Duodenal mucosa (tissue), 2 donors: ENCODE measurements at regions not wholly inside any gene's neighbourhood (a gene's known extent, or its start where the extent isn't known, plus 50 kb on each side); places are given as distances from the start of the nearest gene placed in this dataset.

Source experiments
- H3K27ac ChIP-seq: one replicate; pipeline ENCODE4 v1.7.0; 2013; ENCODE audit warnings: low read depth, low read length
- H3K27me3 ChIP-seq, 2 donors: one replicate each; pipeline ENCODE4 v1.7.0; 2013; ENCODE audit warnings: low read length in 2 of 2, control low read depth in 1 of 2; ENCODE audit not compliant: insufficient read depth in 2 of 2, control insufficient read depth in 1 of 2
- H3K36me3 ChIP-seq, 2 donors: one replicate each; pipeline ENCODE4 v1.7.0; 2013; ENCODE audit warnings: low read length in 2 of 2, control low read depth in 1 of 2; ENCODE audit not compliant: insufficient read depth in 2 of 2, control insufficient read depth in 1 of 2
- H3K4me1 ChIP-seq, 2 donors: one replicate each; pipeline ENCODE4 v1.7.0; 2013; ENCODE audit warnings: low read length in 2 of 2, control low read depth in 1 of 2; ENCODE audit not compliant: insufficient read depth in 2 of 2, control insufficient read depth in 1 of 2
- H3K4me3 ChIP-seq, 2 donors: one replicate each; pipeline ENCODE4 v1.7.0; 2013; ENCODE audit warnings: low read length in 2 of 2, low read depth in 1 of 2
- H3K9ac ChIP-seq, 2 donors: one replicate each; pipeline ENCODE4 v1.7.0; 2013; ENCODE audit warnings: low read length in 2 of 2, low read depth in 1 of 2
- H3K9me3 ChIP-seq, 2 donors: one replicate each; pipeline ENCODE4 v1.7.0; 2013; ENCODE audit warnings: low read length in 2 of 2, control low read depth in 1 of 2; ENCODE audit not compliant: control insufficient read depth in 1 of 2

DNA sequence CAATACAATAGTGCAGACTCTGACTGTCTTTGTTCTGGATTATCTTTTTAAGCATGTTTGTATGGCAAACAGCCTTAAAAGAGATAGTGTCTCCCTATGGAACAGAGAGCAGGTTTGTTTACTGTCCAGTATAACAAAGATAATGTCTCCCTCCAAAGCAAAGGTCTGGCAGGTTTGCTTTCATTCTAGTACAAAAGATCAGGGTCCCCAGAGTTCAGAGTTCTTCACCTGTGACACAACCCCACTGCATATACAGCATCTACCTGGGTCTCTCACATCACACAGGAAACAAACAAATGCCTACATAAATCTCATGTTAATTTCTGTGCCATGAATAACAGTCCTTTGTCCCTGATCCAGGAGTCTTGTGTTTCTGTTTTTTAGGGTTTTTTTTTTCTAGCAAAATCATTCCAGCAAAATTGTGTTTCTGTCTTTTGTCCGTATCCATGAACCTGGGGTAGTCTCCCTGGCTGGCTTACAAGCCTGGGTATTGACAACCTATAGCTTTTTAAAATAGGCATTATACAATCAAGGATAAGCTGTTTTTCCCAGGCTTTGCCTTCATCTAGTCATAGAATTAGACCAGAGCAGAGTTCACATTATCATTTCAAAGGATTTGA lies 89.4 kb upstream of the PTBP2 start:
- Histone ChIP-seq H3K9me3 (no peaks in the 10 kb centered on the region), H3K27me3 (no peaks in the 10 kb centered on the region), H3K4me3 (no peak overlapping the region), H3K4me1 (no peaks in the 10 kb centered on the region), H3K9ac (no peak overlapping the region), H3K36me3 (no peaks in the 10 kb centered on the region), H3K27ac (no peak overlapping the region)

DNA sequence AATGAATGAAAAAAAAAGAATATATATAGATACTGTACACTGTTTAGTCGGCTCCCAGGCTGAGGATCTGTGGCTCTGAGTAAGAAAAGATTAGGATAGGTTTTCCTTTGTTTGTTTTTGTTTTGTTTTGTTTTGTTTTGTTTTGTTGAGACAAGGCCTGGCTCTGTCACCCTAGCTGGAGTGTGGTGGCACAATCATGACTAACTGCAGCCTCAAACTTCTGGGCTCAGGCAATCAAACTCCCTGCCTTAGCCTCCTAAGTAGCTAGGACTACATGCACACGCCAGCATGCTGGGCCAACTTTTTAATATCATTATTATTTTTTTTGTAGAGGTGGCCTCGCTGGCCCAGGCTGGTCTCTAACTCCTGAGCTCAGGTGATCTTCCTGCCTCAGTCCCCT lies 87.9 kb upstream of the PTBP2 start:
- H3K4me1 ChIP-seq = no peaks in the 10 kb centered on the region
- H3K9me3 ChIP-seq = no peaks in the 10 kb centered on the region
- H3K4me3 ChIP-seq = no peak overlapping the region
- H3K36me3 ChIP-seq = no peaks in the 10 kb centered on the region
- H3K27ac ChIP-seq = no peak overlapping the region
- H3K27me3 ChIP-seq = no peaks in the 10 kb centered on the region
- no peak overlapping the region for H3K9ac ChIP-seq

DNA sequence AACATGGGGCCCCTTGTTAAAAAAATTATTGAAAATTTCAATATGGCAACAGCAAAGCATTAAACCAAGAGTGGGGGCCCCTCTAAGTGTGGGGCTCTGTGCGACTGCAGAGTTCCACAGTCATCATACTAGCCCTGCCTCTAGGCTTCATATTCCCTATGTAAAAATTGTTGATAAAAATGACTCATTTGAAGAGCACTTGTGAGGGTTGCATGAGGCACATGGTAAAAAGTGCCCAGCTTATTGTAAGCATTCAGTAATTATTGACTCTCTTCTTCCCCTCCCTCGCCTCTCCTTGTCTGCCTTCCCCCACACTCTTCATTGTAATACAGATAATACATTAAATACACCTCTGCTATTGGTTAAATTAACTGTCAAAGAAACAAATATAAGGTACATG lies 86.7 kb upstream of the PTBP2 start:
- H3K27me3 ChIP-seq = no peaks in the 10 kb centered on the region
- H3K4me1 ChIP-seq = no peaks in the 10 kb centered on the region
- H3K4me3 ChIP-seq = no peak overlapping the region
- H3K9me3 ChIP-seq = no peaks in the 10 kb centered on the region
- no peak overlapping the region for H3K9ac ChIP-seq
- no peak overlapping the region for H3K27ac ChIP-seq
- H3K36me3 ChIP-seq = no peaks in the 10 kb centered on the region

- Histone ChIP-seq H3K9me3 (no peaks in the 10 kb centered on the region), H3K4me1 (no peaks in the 10 kb centered on the region), H3K9ac (no peak overlapping the region), H3K27ac (no peak overlapping the region), H3K36me3 (no peaks in the 10 kb centered on the region), H3K4me3 (no peak overlapping the region), H3K27me3 (no peaks in the 10 kb centered on the region)
Observed at GRCh38 chr1:96641282-96641681, 80.3 kb upstream of the PTBP2 start.

DNA sequence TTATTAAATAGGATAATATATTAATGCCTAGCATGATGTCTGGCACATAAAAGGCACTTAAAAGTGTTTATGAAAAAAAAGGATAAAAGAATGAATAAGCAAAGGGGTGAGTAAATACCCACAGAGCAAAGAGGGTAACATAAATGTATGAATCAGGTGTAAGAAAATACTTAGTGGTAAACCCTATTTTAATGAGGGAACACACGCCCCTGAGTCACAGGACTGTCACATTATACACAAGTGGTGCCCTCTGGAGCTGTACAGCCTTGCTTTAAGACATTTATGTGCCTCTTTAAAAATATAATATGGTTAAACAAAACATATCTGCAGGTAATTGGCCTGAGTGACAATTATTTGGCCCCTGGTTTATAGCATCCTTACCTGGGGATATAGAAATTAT lies 78.1 kb upstream of the PTBP2 start:
- Histone ChIP-seq H3K36me3 (no peaks in the 10 kb centered on the region), H3K27me3 (no peaks in the 10 kb centered on the region), H3K9ac (no peak overlapping the region), H3K4me3 (no peak overlapping the region), H3K4me1 (no peaks in the 10 kb centered on the region), H3K9me3 (no peaks in the 10 kb centered on the region), H3K27ac (no peak overlapping the region)

DNA sequence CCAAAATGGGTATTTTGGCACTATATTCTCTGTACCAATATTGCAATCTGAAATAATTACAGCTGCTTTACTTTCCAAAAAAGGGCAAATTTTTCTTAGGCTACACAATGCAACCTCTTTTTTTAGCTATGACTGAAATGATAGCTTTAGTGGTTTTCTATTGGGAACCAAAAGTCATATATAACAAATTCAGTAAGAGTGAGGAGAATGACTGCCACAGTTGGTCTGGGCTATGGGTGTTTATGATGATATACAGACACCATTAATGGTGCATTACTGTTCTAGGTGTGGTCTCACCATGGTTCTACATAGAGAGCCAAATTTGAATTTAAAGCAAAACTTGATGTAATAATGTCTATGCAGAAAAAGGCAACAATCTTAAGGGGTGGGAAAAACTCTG lies 72.3 kb upstream of the PTBP2 start:
- H3K4me1 ChIP-seq = no peaks in the 10 kb centered on the region
- no peaks in the 10 kb centered on the region for H3K36me3 ChIP-seq
- no peaks in the 10 kb centered on the region for H3K27me3 ChIP-seq
- no peak overlapping the region for H3K27ac ChIP-seq
- H3K4me3 ChIP-seq = no peak overlapping the region
- no peaks in the 10 kb centered on the region for H3K9me3 ChIP-seq
- H3K9ac ChIP-seq = no peak overlapping the region

GRCh38 chr1:96651517-96651916 lies 70.1 kb upstream of the PTBP2 start:
- H3K4me3 ChIP-seq = no peak overlapping the region
- H3K9me3 ChIP-seq = no peaks in the 10 kb centered on the region
- H3K4me1 ChIP-seq = no peaks in the 10 kb centered on the region
- no peaks in the 10 kb centered on the region for H3K36me3 ChIP-seq
- H3K27me3 ChIP-seq = no peaks in the 10 kb centered on the region
- H3K9ac ChIP-seq = no peak overlapping the region
- no peak overlapping the region for H3K27ac ChIP-seq

- Histone ChIP-seq H3K27ac (no peak overlapping the region), H3K9me3 (peaks cover 0 to 2% of the 10 kb centered on the region in 2 donors), H3K36me3 (no peaks in the 10 kb centered on the region), H3K4me1 (no peaks in the 10 kb centered on the region), H3K9ac (no peak overlapping the region), H3K27me3 (no peaks in the 10 kb centered on the region), H3K4me3 (no peak overlapping the region)
Observed at GRCh38 chr1:96660051-96660450, 61.5 kb upstream of the PTBP2 start.

GRCh38 chr1:96660503-96660902 lies 61.1 kb upstream of the PTBP2 start:
- Histone ChIP-seq H3K27me3 (no peaks in the 10 kb centered on the region), H3K4me1 (no peaks in the 10 kb centered on the region), H3K4me3 (no peak overlapping the region), H3K36me3 (no peaks in the 10 kb centered on the region), H3K27ac (no peak overlapping the region), H3K9me3 (peaks cover 0 to 2% of the 10 kb centered on the region in 2 donors), H3K9ac (no peak overlapping the region)
